ENCODE measurements at regions not wholly inside any gene's neighbourhood (a gene's known extent, or its start where the extent isn't known, plus 50 kb on each side); places are given as distances from the start of the nearest gene placed in this dataset.

- TF ChIP-seq CTCF (IDR thresholded peaks at IDR 0.05; ENCODE audit: low read depth, low read length) (no peak), EZH2phosphoT487 (IDR thresholded peaks at IDR 0.05; ENCODE audit: low read depth) (no peak)
Measured at GRCh38 chr5:33306758-33307157, 134.0 kb upstream of the TARS1 start.
